ENCODE measurements at regions not wholly inside any gene's neighbourhood (a gene's known extent, or its start where the extent isn't known, plus 50 kb on each side); places are given as distances from the start of the nearest gene placed in this dataset.

GRCh38 chr15:31468911-31469785 lies 142.5 kb downstream of the KLF13 start:
- Histone ChIP-seq H3K27ac (ENCODE audit: low read depth, low read length) (no peak overlapping the region), H3K4me3 (ENCODE audit: low read length) (no peak overlapping the region), H2AK5ac (ENCODE audit: low read length) (no peak overlapping the region), H4K5ac (ENCODE audit: low read length) (no peak overlapping the region), H4K8ac (ENCODE audit: low read depth, low read length) (no peak overlapping the region), H3K9ac (ENCODE audit: low read length) (no peak overlapping the region), H3K27me3 (ENCODE audit: insufficient read depth, low read length, poor library complexity) (no peaks in the 10 kb centered on the region), H3K56ac (ENCODE audit: low read length) (no peak overlapping the region), H3K4ac (ENCODE audit: low read depth, low read length) (no peak overlapping the region), H3K79me2 (ENCODE audit: control insufficient read depth, insufficient read depth, low read length) (no peaks in the 10 kb centered on the region), H3K4me1 (ENCODE audit: control insufficient read depth, low read depth, low read length) (peaks cover 2% of the 10 kb centered on the region), H3K4me2 (ENCODE audit: low read length) (no peak overlapping the region), H2BK15ac (replicated peaks; ENCODE audit: low read depth) (no peak overlapping the region), H3K36me3 (ENCODE audit: control insufficient read depth, insufficient read depth, low read length) (no peaks in the 10 kb centered on the region), H3K18ac (ENCODE audit: low read length) (no peak overlapping the region), H2BK5ac (ENCODE audit: low read length) (no peak overlapping the region), H3K23ac (ENCODE audit: low read length) (no peak overlapping the region), H2BK120ac (ENCODE audit: low read depth, low read length) (no peak overlapping the region), H3K79me1 (ENCODE audit: low read length) (no peaks in the 10 kb centered on the region)
- WGBS (ENCODE audit: extremely low coverage, insufficient coverage, low lambda C conversion rate): no CpG with 5 or more reads among the region's 24 CpGs
- no peak for DNase-seq

- Histone ChIP-seq H3K79me1 (ENCODE audit: low read length) (no peaks in the 10 kb centered on the region), H3K4me2 (ENCODE audit: low read length) (no peak overlapping the region), H3K36me3 (ENCODE audit: control insufficient read depth, insufficient read depth, low read length) (no peaks in the 10 kb centered on the region), H3K27me3 (ENCODE audit: insufficient read depth, low read length, poor library complexity) (no peaks in the 10 kb centered on the region), H3K27ac (ENCODE audit: low read depth, low read length) (no peak overlapping the region), H2BK15ac (replicated peaks; ENCODE audit: low read depth) (no peak overlapping the region), H2BK5ac (ENCODE audit: low read length) (no peak overlapping the region), H3K9ac (ENCODE audit: low read length) (no peak overlapping the region), H4K5ac (ENCODE audit: low read length) (no peak overlapping the region), H3K4ac (ENCODE audit: low read depth, low read length) (no peak overlapping the region), H2AK5ac (ENCODE audit: low read length) (no peak overlapping the region), H3K4me1 (ENCODE audit: control insufficient read depth, low read depth, low read length) (peaks cover 2% of the 10 kb centered on the region), H3K79me2 (ENCODE audit: control insufficient read depth, insufficient read depth, low read length) (no peaks in the 10 kb centered on the region), H3K4me3 (ENCODE audit: low read length) (no peak overlapping the region), H3K56ac (ENCODE audit: low read length) (no peak overlapping the region), H3K18ac (ENCODE audit: low read length) (no peak overlapping the region), H4K8ac (ENCODE audit: low read depth, low read length) (no peak overlapping the region), H2BK120ac (ENCODE audit: low read depth, low read length) (no peak overlapping the region), H3K23ac (ENCODE audit: low read length) (no peak overlapping the region)
- no CpG with 5 or more reads among the region's 6 CpGs for WGBS (ENCODE audit: extremely low coverage, insufficient coverage, low lambda C conversion rate)
- DNase-seq: no peak
These were observed 143.3 kb downstream of the KLF13 start for GRCh38 chr15:31469786-31470525.

- Histone ChIP-seq H2BK15ac (replicated peaks; ENCODE audit: low read depth) (no peak overlapping the region), H3K4me3 (ENCODE audit: low read length) (no peak overlapping the region), H3K4ac (ENCODE audit: low read depth, low read length) (no peak overlapping the region), H4K5ac (ENCODE audit: low read length) (no peak overlapping the region), H3K23ac (ENCODE audit: low read length) (no peak overlapping the region), H3K56ac (ENCODE audit: low read length) (no peak overlapping the region), H2BK120ac (ENCODE audit: low read depth, low read length) (no peak overlapping the region), H4K8ac (ENCODE audit: low read depth, low read length) (no peak overlapping the region), H3K27ac (ENCODE audit: low read depth, low read length) (no peak overlapping the region), H3K27me3 (ENCODE audit: insufficient read depth, low read length, poor library complexity) (no peaks in the 10 kb centered on the region), H3K79me1 (ENCODE audit: low read length) (no peaks in the 10 kb centered on the region), H3K18ac (ENCODE audit: low read length) (no peak overlapping the region), H3K79me2 (ENCODE audit: control insufficient read depth, insufficient read depth, low read length) (no peaks in the 10 kb centered on the region), H3K9ac (ENCODE audit: low read length) (no peak overlapping the region), H3K4me2 (ENCODE audit: low read length) (no peak overlapping the region), H2AK5ac (ENCODE audit: low read length) (no peak overlapping the region), H3K36me3 (ENCODE audit: control insufficient read depth, insufficient read depth, low read length) (no peaks in the 10 kb centered on the region), H2BK5ac (ENCODE audit: low read length) (no peak overlapping the region), H3K4me1 (ENCODE audit: control insufficient read depth, low read depth, low read length) (peaks cover 2% of the 10 kb centered on the region)
- DNase-seq: no peak
- WGBS (ENCODE audit: extremely low coverage, insufficient coverage, low lambda C conversion rate): no CpG with 5 or more reads among the region's 2 CpGs
These were observed 144.1 kb downstream of the KLF13 start for GRCh38 chr15:31470756-31471155.

GRCh38 chr15:31471731-31472430 lies 145.2 kb downstream of the KLF13 start:
- no CpG with 5 or more reads among the region's 7 CpGs for WGBS (ENCODE audit: extremely low coverage, insufficient coverage, low lambda C conversion rate)
- H3K56ac ChIP-seq (ENCODE audit: low read length): no peak overlapping the region
- no peak overlapping the region for H3K27ac ChIP-seq (ENCODE audit: low read depth, low read length)
- peaks cover 2% of the 10 kb centered on the region for H3K4me1 ChIP-seq (ENCODE audit: control insufficient read depth, low read depth, low read length)
- no peak overlapping the region for H4K5ac ChIP-seq (ENCODE audit: low read length)
- no peak overlapping the region for H2BK120ac ChIP-seq (ENCODE audit: low read depth, low read length)
- DNase-seq: no peak
- no peak overlapping the region for H3K23ac ChIP-seq (ENCODE audit: low read length)
- no peaks in the 10 kb centered on the region for H3K36me3 ChIP-seq (ENCODE audit: control insufficient read depth, insufficient read depth, low read length)
- no peak overlapping the region for H2BK15ac ChIP-seq (replicated peaks; ENCODE audit: low read depth)
- H3K18ac ChIP-seq (ENCODE audit: low read length): no peak overlapping the region
- no peak overlapping the region for H2BK5ac ChIP-seq (ENCODE audit: low read length)
- H3K79me1 ChIP-seq (ENCODE audit: low read length): no peaks in the 10 kb centered on the region
- H2AK5ac ChIP-seq (ENCODE audit: low read length): no peak overlapping the region
- H3K9ac ChIP-seq (ENCODE audit: low read length): no peak overlapping the region
- no peak overlapping the region for H3K4me2 ChIP-seq (ENCODE audit: low read length)
- H3K4me3 ChIP-seq (ENCODE audit: low read length): no peak overlapping the region
- no peak overlapping the region for H3K4ac ChIP-seq (ENCODE audit: low read depth, low read length)
- no peaks in the 10 kb centered on the region for H3K79me2 ChIP-seq (ENCODE audit: control insufficient read depth, insufficient read depth, low read length)
- no peak overlapping the region for H4K8ac ChIP-seq (ENCODE audit: low read depth, low read length)
- H3K27me3 ChIP-seq (ENCODE audit: insufficient read depth, low read length, poor library complexity): no peaks in the 10 kb centered on the region

- Histone ChIP-seq H3K18ac (ENCODE audit: low read length) (no peak overlapping the region), H3K4me2 (ENCODE audit: low read length) (no peak overlapping the region), H2BK120ac (ENCODE audit: low read depth, low read length) (no peak overlapping the region), H3K4me3 (ENCODE audit: low read length) (no peak overlapping the region), H3K9ac (ENCODE audit: low read length) (no peak overlapping the region), H2AK5ac (ENCODE audit: low read length) (no peak overlapping the region), H3K79me1 (ENCODE audit: low read length) (no peaks in the 10 kb centered on the region), H2BK5ac (ENCODE audit: low read length) (no peak overlapping the region), H4K8ac (ENCODE audit: low read depth, low read length) (no peak overlapping the region), H3K27ac (ENCODE audit: low read depth, low read length) (no peak overlapping the region), H3K4ac (ENCODE audit: low read depth, low read length) (no peak overlapping the region), H3K4me1 (ENCODE audit: control insufficient read depth, low read depth, low read length) (peaks cover 2% of the 10 kb centered on the region), H3K79me2 (ENCODE audit: control insufficient read depth, insufficient read depth, low read length) (no peaks in the 10 kb centered on the region), H3K27me3 (ENCODE audit: insufficient read depth, low read length, poor library complexity) (no peaks in the 10 kb centered on the region), H3K56ac (ENCODE audit: low read length) (no peak overlapping the region), H3K23ac (ENCODE audit: low read length) (no peak overlapping the region), H3K36me3 (ENCODE audit: control insufficient read depth, insufficient read depth, low read length) (no peaks in the 10 kb centered on the region), H2BK15ac (replicated peaks; ENCODE audit: low read depth) (no peak overlapping the region), H4K5ac (ENCODE audit: low read length) (no peak overlapping the region)
- DNase-seq: no peak
- no CpG with 5 or more reads among the region's 8 CpGs for WGBS (ENCODE audit: extremely low coverage, insufficient coverage, low lambda C conversion rate)
These were observed 146.2 kb downstream of the KLF13 start for GRCh38 chr15:31472636-31473384.
